MCF 10A (cell line): ENCODE measurements at regions not wholly inside any gene's neighbourhood (a gene's known extent, or its start where the extent isn't known, plus 50 kb on each side); places are given as distances from the start of the nearest gene placed in this dataset.

Experiments used
- BruUV-seq: library from RNA; stranded (reverse); fragments of 400-500 nt; replicated peaks from 2 replicates; lab custom pipeline; 2021; lab: Mats Ljungman, UMichigan
- CTCF ChIA-PET: fragments of 300-600 bp; sonication (Branson Sonifier 250); formaldehyde crosslinking; extraction: SDS; loops from one replicate; lab custom pipeline; 2021; ENCODE audit warnings: antibody characterized with exemption, inconsistent platforms; lab: Yijun Ruan, JAX
- POLR2A ChIA-PET: fragments of 300-600, 350-650 bp; sonication (Branson Sonifier 250); formaldehyde crosslinking; extraction: SDS; loops from one replicate; lab custom pipeline; 2020; ENCODE audit warnings: antibody characterized with exemption, inconsistent platforms; lab: Yijun Ruan, JAX
- DNase-seq: peaks from one replicate; pipeline ENCODE4 v3.0.0-alpha.2; 2018; ENCODE audit not compliant: unreplicated experiment
- H3K27ac Mint-ChIP-seq: one replicate; pipeline ENCODE4 v1.8.0; 2022; ENCODE audit warnings: mild to moderate bottlenecking, low read depth, mixed read lengths; ENCODE audit not compliant: unreplicated experiment
- H3K27me3 Mint-ChIP-seq: one replicate; pipeline ENCODE4 v1.8.0; 2022; ENCODE audit warnings: mixed read lengths; ENCODE audit not compliant: insufficient read depth, unreplicated experiment
- H3K36me3 Mint-ChIP-seq: one replicate; pipeline ENCODE4 v1.8.0; 2022; ENCODE audit warnings: mild to moderate bottlenecking, moderate library complexity, mixed read lengths; ENCODE audit not compliant: insufficient read depth, unreplicated experiment
- H3K4me1 Mint-ChIP-seq: one replicate; pipeline ENCODE4 v1.8.0; 2022; ENCODE audit warnings: mixed read lengths; ENCODE audit not compliant: insufficient read depth, unreplicated experiment
- H3K4me3 Mint-ChIP-seq: one replicate; pipeline ENCODE4 v1.8.0; 2022; ENCODE audit warnings: mild to moderate bottlenecking, moderate library complexity, mixed read lengths; ENCODE audit not compliant: unreplicated experiment
- H3K9me3 Mint-ChIP-seq: one replicate; pipeline ENCODE4 v1.8.0; 2022; ENCODE audit warnings: mixed read lengths; ENCODE audit not compliant: unreplicated experiment
- CTCF ChIP-seq: fragments of 200-600 bp; IDR thresholded peaks from one replicate; pipeline ENCODE4 v1.8.0; 2022; ENCODE audit warnings: antibody characterized with exemption, mild to moderate bottlenecking; ENCODE audit not compliant: unreplicated experiment
- intact Hi-C: fragments of 100-400 bp; cut with micrococcal nuclease; formaldehyde crosslinking; loops from 2 replicates; pipeline ENCODE4 v1.14.1; 2022

DNA sequence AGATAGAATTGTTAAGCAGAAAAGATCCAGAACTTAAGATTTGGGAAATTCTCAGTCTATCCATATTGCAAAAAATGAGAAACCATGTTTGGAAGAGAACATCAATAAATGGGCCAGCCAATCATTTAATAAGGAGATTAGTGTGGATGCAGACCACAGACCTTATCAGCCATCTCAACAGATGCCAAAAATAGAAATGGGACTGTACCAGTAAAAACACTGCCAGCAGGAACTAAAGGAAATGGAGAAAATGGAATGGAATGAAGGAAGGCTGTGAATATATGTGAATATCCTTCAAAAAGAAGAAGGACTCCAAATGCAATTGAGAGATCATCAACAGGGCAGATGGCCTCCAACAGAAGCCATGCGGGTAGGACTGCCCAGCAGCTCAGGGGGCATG lies 52.7 kb upstream of the ZNF618 start:
- no TSS peak for BruUV-seq
- TF ChIP-seq CTCF: no peak
- H3K4me1 Mint-ChIP-seq: peaks cover 7% of the 10 kb centered on the region
- intact Hi-C loops: no loop called here
- peaks cover under 1% of the 10 kb centered on the region for H3K9me3 Mint-ChIP-seq
- no peaks in the 10 kb centered on the region for H3K36me3 Mint-ChIP-seq
- no peak overlapping the region for H3K27ac Mint-ChIP-seq
- ChIA-PET CTCF (no interaction called here), POLR2A (no interaction called here)
- no peak for DNase-seq
- H3K27me3 Mint-ChIP-seq: peaks cover 41% of the 10 kb centered on the region
- H3K4me3 Mint-ChIP-seq: no peak overlapping the region
